ENCODE measurements at regions not wholly inside any gene's neighbourhood (a gene's known extent, or its start where the extent isn't known, plus 50 kb on each side); places are given as distances from the start of the nearest gene placed in this dataset.

GRCh38 chr20:57095426-57095825, 171.0 kb downstream of the BMP7 start:
- TF ChIP-seq POLR2AphosphoS5 (IDR thresholded peaks at IDR 0.05): no peak
- TF ChIP-seq CTCF (IDR thresholded peaks at IDR 0.05): no peak
- TF ChIP-seq POLR2A (IDR thresholded peaks at IDR 0.05): no peak

Data from suprapubic skin (tissue), 4 donors.